IMR-90 (cell line): ENCODE measurements at regions not wholly inside any gene's neighbourhood (a gene's known extent, or its start where the extent isn't known, plus 50 kb on each side); places are given as distances from the start of the nearest gene placed in this dataset.

Experiments
- ATAC-seq: fragments of 200-7000 bp; cut with Tn5 transposase; 2 replicates; pipeline ENCODE4 v1.9.1; 2020; ENCODE audit warnings: low read depth, mild to moderate bottlenecking, moderate library complexity
- BruUV-seq: library from RNA; stranded (reverse); fragments of 400-500 nt; replicated peaks from 2 replicates; lab custom pipeline; 2021; lab: Mats Ljungman, UMichigan
- CTCF ChIA-PET: fragments of 300-600 bp; formaldehyde crosslinking; extraction: SDS; loops from one replicate; lab custom pipeline; 2021; ENCODE audit warnings: antibody characterized with exemption; lab: Yijun Ruan, JAX
- POLR2A ChIA-PET: fragments of 300-600 bp; sonication (Branson Sonifier 250); formaldehyde crosslinking; loops from one replicate; lab custom pipeline; 2022; ENCODE audit warnings: antibody characterized with exemption; ENCODE audit not compliant: unreplicated experiment; lab: Charles Lee
- DNase-seq: peaks from one replicate; pipeline ENCODE4 v3.0.0; 2013
- H2AFZ ChIP-seq: replicated peaks from 2 replicates; pipeline ENCODE3; 2013; ENCODE audit warnings: low read length, mild to moderate bottlenecking; ENCODE audit not compliant: poor library complexity
- H2AK5ac ChIP-seq: 2 replicates; pipeline ENCODE4 v1.6.1; 2013; ENCODE audit warnings: low read depth, low read length, inconsistent platforms
- H2AK9ac ChIP-seq: replicated peaks from 2 replicates; pipeline ENCODE3; 2013; ENCODE audit warnings: mild to moderate bottlenecking, low read depth, low read length, moderate library complexity; ENCODE audit not compliant: poor library complexity
- H2BK120ac ChIP-seq: 2 replicates; pipeline ENCODE4 v1.6.1; 2013; ENCODE audit warnings: low read depth, low read length, inconsistent platforms
- H2BK15ac ChIP-seq: 3 replicates; pipeline ENCODE4 v1.6.1; 2013; ENCODE audit warnings: low read depth, low read length, inconsistent platforms
- H2BK20ac ChIP-seq: 2 replicates; pipeline ENCODE4 v1.6.1; 2013; ENCODE audit warnings: low read depth, mild to moderate bottlenecking, inconsistent platforms, low read length, moderate library complexity
- H2BK5ac ChIP-seq: 2 replicates; pipeline ENCODE4 v1.6.1; 2013; ENCODE audit warnings: mild to moderate bottlenecking, low read depth, low read length, inconsistent platforms; ENCODE audit not compliant: poor library complexity, severe bottlenecking
- H3K14ac ChIP-seq: replicated peaks from 2 replicates; pipeline ENCODE4 v1.6.1; 2013; ENCODE audit warnings: low read depth, low read length, inconsistent platforms
- H3K18ac ChIP-seq: 2 replicates; pipeline ENCODE4 v1.6.1; 2013; ENCODE audit warnings: low read depth, low read length, control low read depth
- H3K23ac ChIP-seq: 2 replicates; pipeline ENCODE4 v1.6.1; 2013; ENCODE audit warnings: low read depth, low read length, inconsistent platforms
- H3K27ac ChIP-seq: 2 replicates; pipeline ENCODE4 v1.5.1; 2013; ENCODE audit warnings: mild to moderate bottlenecking, control low read depth, low read length; ENCODE audit not compliant: insufficient read depth
- H3K27me3 ChIP-seq: 2 replicates; pipeline ENCODE4 v1.6.1; 2013; ENCODE audit warnings: low read length; ENCODE audit not compliant: control insufficient read depth, insufficient read depth
- H3K36me3 ChIP-seq: 2 replicates; pipeline ENCODE4 v1.6.1; 2013; ENCODE audit warnings: low read length, mixed read lengths; ENCODE audit not compliant: control insufficient read depth, insufficient read depth
- H3K4ac ChIP-seq: 2 replicates; pipeline ENCODE4 v1.6.1; 2013; ENCODE audit warnings: low read depth, low read length, inconsistent platforms
- H3K4me1 ChIP-seq: 2 replicates; pipeline ENCODE4 v1.6.1; 2013; ENCODE audit warnings: low read length, mixed read lengths; ENCODE audit not compliant: control insufficient read depth, insufficient read depth
- H3K4me2 ChIP-seq: 2 replicates; pipeline ENCODE4 v1.6.1; 2013; ENCODE audit warnings: low read depth, mild to moderate bottlenecking, control low read depth, low read length, moderate library complexity
- H3K4me3 ChIP-seq: 2 replicates; pipeline ENCODE4 v1.5.1; 2013; ENCODE audit warnings: low read depth, mild to moderate bottlenecking, control low read depth, low read length, moderate library complexity; ENCODE audit not compliant: insufficient read depth
- H3K56ac ChIP-seq: 2 replicates; pipeline ENCODE4 v1.6.1; 2013; ENCODE audit warnings: low read length, inconsistent platforms; ENCODE audit not compliant: insufficient read depth; ENCODE audit errors: extremely low read depth
- H3K79me1 ChIP-seq, 2 experiments: 2 replicates each; pipeline ENCODE4 v1.6.1; 2013; ENCODE audit warnings: low read length in 2 of 2, inconsistent platforms in 1 of 2, low read depth in 1 of 2
- H3K9ac ChIP-seq: 2 replicates; pipeline ENCODE4 v1.6.1; 2013; ENCODE audit warnings: low read depth, low read length, control low read depth
- H3K9me1 ChIP-seq: 2 replicates; pipeline ENCODE4 v1.6.1; 2013; ENCODE audit warnings: low read length, inconsistent platforms; ENCODE audit not compliant: insufficient read depth
- H3K9me3 ChIP-seq: 2 replicates; pipeline ENCODE4 v1.6.1; 2013; ENCODE audit warnings: low read length; ENCODE audit not compliant: control insufficient read depth, insufficient read depth
- H4K20me1 ChIP-seq: 2 replicates; pipeline ENCODE4 v1.6.1; 2013; ENCODE audit warnings: low read length, inconsistent platforms; ENCODE audit not compliant: insufficient read depth
- H4K5ac ChIP-seq: 2 replicates; pipeline ENCODE4 v1.6.1; 2013; ENCODE audit warnings: mild to moderate bottlenecking, low read depth, low read length, control low read depth
- H4K8ac ChIP-seq, 2 experiments: 2 replicates each; pipeline ENCODE4 v1.6.1; 2013; ENCODE audit warnings: low read depth in 2 of 2, low read length in 2 of 2, control low read depth in 1 of 2, inconsistent platforms in 1 of 2
- H4K91ac ChIP-seq: 2 replicates; pipeline ENCODE4 v1.6.1; 2013; ENCODE audit warnings: low read depth, low read length, inconsistent platforms; ENCODE audit not compliant: insufficient read depth
- BHLHE40 ChIP-seq: fragments of 150-350 bp; IDR thresholded peaks from 2 replicates; pipeline ENCODE4 v1.6.1; 2016; ENCODE audit warnings: mild to moderate bottlenecking, low read depth, low read length
- CEBPB ChIP-seq: IDR thresholded peaks from 2 replicates; pipeline ENCODE4 v1.6.1; 2012; ENCODE audit warnings: low read depth, low read length, improper control_type of control experiment
- CHD1 ChIP-seq: IDR thresholded peaks from 2 replicates; pipeline ENCODE4 v1.6.1; 2012; ENCODE audit warnings: low read depth, low read length, improper control_type of control experiment
- FOS ChIP-seq: fragments of 150-350 bp; IDR thresholded peaks from 2 replicates; pipeline ENCODE4 v1.6.1; 2016; ENCODE audit warnings: low read depth, low read length
- MAFK ChIP-seq: IDR thresholded peaks from 2 replicates; pipeline ENCODE4 v1.6.1; 2012; ENCODE audit warnings: low read depth, low read length, improper control_type of control experiment
- MAZ ChIP-seq: IDR thresholded peaks from 2 replicates; pipeline ENCODE4 v1.6.1; 2012; ENCODE audit warnings: low read depth, mild to moderate bottlenecking, low read length, improper control_type of control experiment, moderate library complexity, borderline replicate concordance
- MXI1 ChIP-seq: IDR thresholded peaks from 2 replicates; pipeline ENCODE4 v1.6.1; 2012; ENCODE audit warnings: low read depth, mild to moderate bottlenecking, low read length, moderate library complexity, borderline replicate concordance
- NFE2L2 ChIP-seq: fragments of 150-350 bp; IDR thresholded peaks from 2 replicates; pipeline ENCODE4 v1.6.1; 2016; ENCODE audit warnings: low read depth, mild to moderate bottlenecking, low read length
- POLR2A ChIP-seq: IDR thresholded peaks from 2 replicates; pipeline ENCODE4 v1.6.1; 2012; ENCODE audit warnings: mild to moderate bottlenecking, low read depth, low read length
- RAD21 ChIP-seq: IDR thresholded peaks from 2 replicates; pipeline ENCODE4 v1.6.1; 2012; ENCODE audit warnings: low read length, improper control_type of control experiment
- RCOR1 ChIP-seq: IDR thresholded peaks from 2 replicates; pipeline ENCODE4 v1.6.1; 2012; ENCODE audit warnings: mild to moderate bottlenecking, low read length, improper control_type of control experiment; ENCODE audit not compliant: insufficient replicate concordance
- RFX5 ChIP-seq: IDR thresholded peaks from 2 replicates; pipeline ENCODE4 v1.8.0; 2012; ENCODE audit warnings: low read depth, mild to moderate bottlenecking, low read length, moderate library complexity
- SMC3 ChIP-seq: fragments of 150-350 bp; IDR thresholded peaks from 2 replicates; pipeline ENCODE4 v1.6.1; 2016; ENCODE audit warnings: low read depth, mild to moderate bottlenecking, antibody characterized with exemption, low read length, moderate library complexity
- WGBS, 2 experiments: methylation state at CpG; one replicate each; pipeline versions ENCODE4 v1.1.5 to v1.1.7; 2013; ENCODE audit warnings: missing lambda C conversion rate in 2 of 2; ENCODE audit not compliant: insufficient read length in 1 of 2; ENCODE audit errors: extremely low coverage in 2 of 2; 5-methylcytosine and 5-hydroxymethylcytosine counted together
- dilution Hi-C: fragments of 300-500 bp; cut with HindIII; formaldehyde crosslinking; loops from one replicate; pipeline ENCODE4 v1.14.3; 2018; ENCODE audit warnings: low sequenced_read_pairs; ENCODE audit not compliant: unreplicated experiment
- in situ Hi-C: fragments of 300-500 bp; cut with MboI; formaldehyde crosslinking; loops from 3 replicates; pipeline ENCODE4 v1.14.3; 2019; ENCODE audit warnings: low sequenced_read_pairs, inconsistent platforms, mixed read lengths
- intact Hi-C: fragments of 100-400 bp; cut with micrococcal nuclease; formaldehyde crosslinking; loops from 2 replicates; pipeline ENCODE4 v1.10.0; 2022
- TF ChIP-seq, protein P1 (sequence below): conservative IDR thresholded peaks from 2 replicates; pipeline ENCODE4 v1.5.1; 2012; ENCODE audit warnings: mild to moderate bottlenecking, low read depth, low read length, improper control_type of control experiment
- TF ChIP-seq, protein P2 (sequence below): fragments of 150-350 bp; IDR thresholded peaks from 2 replicates; pipeline ENCODE4 v1.6.1; 2016; ENCODE audit warnings: low read depth, mild to moderate bottlenecking, low read length, moderate library complexity, borderline replicate concordance
- TF ChIP-seq, protein P3 (sequence below): fragments of 150-350 bp; IDR thresholded peaks from 2 replicates; pipeline ENCODE4 v1.6.1; 2017; ENCODE audit warnings: mild to moderate bottlenecking, antibody characterized with exemption, low read length, low read depth

DNA sequence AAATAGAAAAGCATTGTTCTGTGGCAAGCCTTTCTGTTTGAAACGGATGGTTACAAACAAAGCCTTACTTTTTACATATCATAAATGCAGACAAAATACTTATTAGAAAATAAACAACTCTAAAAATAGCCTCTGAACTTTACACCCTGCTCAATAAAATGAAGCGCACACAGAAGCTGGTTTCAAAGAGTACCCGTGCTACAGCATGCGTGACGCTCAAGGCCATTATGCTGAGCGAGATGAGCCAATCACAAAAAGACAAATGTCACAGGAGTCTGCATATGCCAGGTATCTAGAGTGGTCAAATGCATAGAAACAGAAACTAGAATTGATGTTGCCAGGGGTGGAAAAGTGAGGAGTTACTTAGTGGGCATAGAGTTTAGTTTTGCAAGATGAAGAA lies 326.5 kb upstream of the GATB start:
- BruUV-seq, result no TSS peak
- in situ Hi-C loops, result no loop called here
- ChIA-PET CTCF (no interaction called here), POLR2A (no interaction called here)
- H3K36me3 ChIP-seq, result no peaks in the 10 kb centered on the region
- no peak overlapping the region for H4K91ac ChIP-seq
- no peak overlapping the region for H3K9ac ChIP-seq
- no peak overlapping the region for H4K5ac ChIP-seq
- H3K9me3 ChIP-seq, result no peaks in the 10 kb centered on the region
- no peak overlapping the region for H2BK120ac ChIP-seq
- dilution Hi-C loops, result no loop called here
- H3K18ac ChIP-seq, result no peak overlapping the region
- no peak overlapping the region for H3K4me3 ChIP-seq
- no peak for DNase-seq
- H3K27ac ChIP-seq, result no peak overlapping the region
- no peak overlapping the region for H3K4ac ChIP-seq
- H3K4me2 ChIP-seq, result no peak overlapping the region
- no peak overlapping the region for H3K23ac ChIP-seq
- no peak overlapping the region for H2AK5ac ChIP-seq
- intact Hi-C loops, result no loop called here
- TF ChIP-seq, protein P1, sequence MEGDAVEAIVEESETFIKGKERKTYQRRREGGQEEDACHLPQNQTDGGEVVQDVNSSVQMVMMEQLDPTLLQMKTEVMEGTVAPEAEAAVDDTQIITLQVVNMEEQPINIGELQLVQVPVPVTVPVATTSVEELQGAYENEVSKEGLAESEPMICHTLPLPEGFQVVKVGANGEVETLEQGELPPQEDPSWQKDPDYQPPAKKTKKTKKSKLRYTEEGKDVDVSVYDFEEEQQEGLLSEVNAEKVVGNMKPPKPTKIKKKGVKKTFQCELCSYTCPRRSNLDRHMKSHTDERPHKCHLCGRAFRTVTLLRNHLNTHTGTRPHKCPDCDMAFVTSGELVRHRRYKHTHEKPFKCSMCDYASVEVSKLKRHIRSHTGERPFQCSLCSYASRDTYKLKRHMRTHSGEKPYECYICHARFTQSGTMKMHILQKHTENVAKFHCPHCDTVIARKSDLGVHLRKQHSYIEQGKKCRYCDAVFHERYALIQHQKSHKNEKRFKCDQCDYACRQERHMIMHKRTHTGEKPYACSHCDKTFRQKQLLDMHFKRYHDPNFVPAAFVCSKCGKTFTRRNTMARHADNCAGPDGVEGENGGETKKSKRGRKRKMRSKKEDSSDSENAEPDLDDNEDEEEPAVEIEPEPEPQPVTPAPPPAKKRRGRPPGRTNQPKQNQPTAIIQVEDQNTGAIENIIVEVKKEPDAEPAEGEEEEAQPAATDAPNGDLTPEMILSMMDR, result no peak
- TF ChIP-seq, protein P2, sequence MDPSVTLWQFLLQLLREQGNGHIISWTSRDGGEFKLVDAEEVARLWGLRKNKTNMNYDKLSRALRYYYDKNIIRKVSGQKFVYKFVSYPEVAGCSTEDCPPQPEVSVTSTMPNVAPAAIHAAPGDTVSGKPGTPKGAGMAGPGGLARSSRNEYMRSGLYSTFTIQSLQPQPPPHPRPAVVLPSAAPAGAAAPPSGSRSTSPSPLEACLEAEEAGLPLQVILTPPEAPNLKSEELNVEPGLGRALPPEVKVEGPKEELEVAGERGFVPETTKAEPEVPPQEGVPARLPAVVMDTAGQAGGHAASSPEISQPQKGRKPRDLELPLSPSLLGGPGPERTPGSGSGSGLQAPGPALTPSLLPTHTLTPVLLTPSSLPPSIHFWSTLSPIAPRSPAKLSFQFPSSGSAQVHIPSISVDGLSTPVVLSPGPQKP, result no peak
- TF ChIP-seq CEBPB (no peak), RCOR1 (no peak), NFE2L2 (no peak), SMC3 (no peak), RAD21 (no peak), CHD1 (no peak), RFX5 (no peak), MXI1 (no peak), FOS (no peak), BHLHE40 (no peak), MAFK (no peak), POLR2A (no peak), MAZ (no peak)
- TF ChIP-seq, protein P3, sequence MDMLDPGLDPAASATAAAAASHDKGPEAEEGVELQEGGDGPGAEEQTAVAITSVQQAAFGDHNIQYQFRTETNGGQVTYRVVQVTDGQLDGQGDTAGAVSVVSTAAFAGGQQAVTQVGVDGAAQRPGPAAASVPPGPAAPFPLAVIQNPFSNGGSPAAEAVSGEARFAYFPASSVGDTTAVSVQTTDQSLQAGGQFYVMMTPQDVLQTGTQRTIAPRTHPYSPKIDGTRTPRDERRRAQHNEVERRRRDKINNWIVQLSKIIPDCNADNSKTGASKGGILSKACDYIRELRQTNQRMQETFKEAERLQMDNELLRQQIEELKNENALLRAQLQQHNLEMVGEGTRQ, result no peak
- no peaks in the 10 kb centered on the region for H3K79me1 ChIP-seq
- ATAC-seq, result no peak
- H2BK5ac ChIP-seq, result no peak overlapping the region
- no peak overlapping the region for H2AK9ac ChIP-seq
- no peak overlapping the region for H4K8ac ChIP-seq
- H2AFZ ChIP-seq, result no peak overlapping the region
- no peaks in the 10 kb centered on the region for H4K20me1 ChIP-seq
- no peak overlapping the region for H3K56ac ChIP-seq
- H2BK15ac ChIP-seq, result no peak overlapping the region
- no peak overlapping the region for H2BK20ac ChIP-seq
- H3K14ac ChIP-seq, result no peak overlapping the region
- H3K4me1 ChIP-seq, result no peaks in the 10 kb centered on the region; the same call in 1 of the 2 replicates
- no peaks in the 10 kb centered on the region; the same call in 1 of the 2 replicates for H3K9me1 ChIP-seq
- WGBS, 2 experiments, result 84% methylated on average over 4 of the region's 6 CpGs; no CpG with 5 or more reads in 1 of the 2 experiments
- peaks cover 19% of the 10 kb centered on the region for H3K27me3 ChIP-seq
